ENCODE measurements at regions not wholly inside any gene's neighbourhood (a gene's known extent, or its start where the extent isn't known, plus 50 kb on each side); places are given as distances from the start of the nearest gene placed in this dataset.

GRCh38 chr1:98205291-98206017, 284.6 kb upstream of the DPYD start:
- Histone ChIP-seq H3F3A (ENCODE audit: insufficient read depth, low read length, poor library complexity, severe bottlenecking) (no peaks in the 10 kb centered on the region), H2AFZ (ENCODE audit: low read depth, low read length) (no peak overlapping the region), H4K20me1 (ENCODE audit: insufficient read depth) (no peaks in the 10 kb centered on the region), H3K9me2 (ENCODE audit: insufficient read depth, low read length) (no peaks in the 10 kb centered on the region), H3K27me3 (ENCODE audit: insufficient read depth, low read depth, low read length) (no peaks in the 10 kb centered on the region), H3K4me2 (ENCODE audit: low read length) (no peak overlapping the region), H3K79me2 (replicated peaks; ENCODE audit: insufficient read depth, low read length) (no peaks in the 10 kb centered on the region), H3K27ac (ENCODE audit: low read length) (no peak overlapping the region), H3K9me3 (ENCODE audit: low read length) (no peaks in the 10 kb centered on the region), H3K4me3 (ENCODE audit: low read length) (no peak overlapping the region), H3K9ac (ENCODE audit: low read length) (no peak overlapping the region), H3K36me3 (ENCODE audit: insufficient read depth, low read length) (no peaks in the 10 kb centered on the region)
- TF ChIP-seq EP300 (conservative IDR thresholded peaks at IDR 0.05; ENCODE audit: poor library complexity, severe bottlenecking) (no peak), RAD21 (conservative IDR thresholded peaks at IDR 0.05) (no peak), TAF1 (IDR thresholded peaks at IDR 0.05; ENCODE audit: low read depth) (no peak)

GRCh38 chr1:98203466-98203865, 282.6 kb upstream of the DPYD start:
- Histone ChIP-seq H3K4me2 (ENCODE audit: low read length) (no peak overlapping the region), H3F3A (ENCODE audit: insufficient read depth, low read length, poor library complexity, severe bottlenecking) (no peaks in the 10 kb centered on the region), H3K36me3 (ENCODE audit: insufficient read depth, low read length) (no peaks in the 10 kb centered on the region), H3K27ac (ENCODE audit: low read length) (no peak overlapping the region), H3K9me3 (ENCODE audit: low read length) (no peaks in the 10 kb centered on the region), H3K79me2 (replicated peaks; ENCODE audit: insufficient read depth, low read length) (no peaks in the 10 kb centered on the region), H4K20me1 (ENCODE audit: insufficient read depth) (no peaks in the 10 kb centered on the region), H3K27me3 (ENCODE audit: insufficient read depth, low read depth, low read length) (no peaks in the 10 kb centered on the region), H3K9me2 (ENCODE audit: insufficient read depth, low read length) (no peaks in the 10 kb centered on the region), H3K4me3 (ENCODE audit: low read length) (no peak overlapping the region), H2AFZ (ENCODE audit: low read depth, low read length) (no peak overlapping the region), H3K9ac (ENCODE audit: low read length) (no peak overlapping the region)
- TF ChIP-seq EZH2 (IDR thresholded peaks at IDR 0.05; ENCODE audit: borderline replicate concordance, insufficient read depth, low read length, poor library complexity, severe bottlenecking) (no peak), EP300 (conservative IDR thresholded peaks at IDR 0.05; ENCODE audit: poor library complexity, severe bottlenecking) (no peak), SMC3 (conservative IDR thresholded peaks at IDR 0.05; ENCODE audit: poor library complexity) (no peak), RAD21 (conservative IDR thresholded peaks at IDR 0.05) (no peak), POLR2AphosphoS5 (IDR thresholded peaks at IDR 0.05) (no peak), MXI1 (conservative IDR thresholded peaks at IDR 0.05; ENCODE audit: poor library complexity, severe bottlenecking) (no peak), TAF1 (IDR thresholded peaks at IDR 0.05; ENCODE audit: low read depth) (no peak)
- TF ChIP-seq, protein P1, sequence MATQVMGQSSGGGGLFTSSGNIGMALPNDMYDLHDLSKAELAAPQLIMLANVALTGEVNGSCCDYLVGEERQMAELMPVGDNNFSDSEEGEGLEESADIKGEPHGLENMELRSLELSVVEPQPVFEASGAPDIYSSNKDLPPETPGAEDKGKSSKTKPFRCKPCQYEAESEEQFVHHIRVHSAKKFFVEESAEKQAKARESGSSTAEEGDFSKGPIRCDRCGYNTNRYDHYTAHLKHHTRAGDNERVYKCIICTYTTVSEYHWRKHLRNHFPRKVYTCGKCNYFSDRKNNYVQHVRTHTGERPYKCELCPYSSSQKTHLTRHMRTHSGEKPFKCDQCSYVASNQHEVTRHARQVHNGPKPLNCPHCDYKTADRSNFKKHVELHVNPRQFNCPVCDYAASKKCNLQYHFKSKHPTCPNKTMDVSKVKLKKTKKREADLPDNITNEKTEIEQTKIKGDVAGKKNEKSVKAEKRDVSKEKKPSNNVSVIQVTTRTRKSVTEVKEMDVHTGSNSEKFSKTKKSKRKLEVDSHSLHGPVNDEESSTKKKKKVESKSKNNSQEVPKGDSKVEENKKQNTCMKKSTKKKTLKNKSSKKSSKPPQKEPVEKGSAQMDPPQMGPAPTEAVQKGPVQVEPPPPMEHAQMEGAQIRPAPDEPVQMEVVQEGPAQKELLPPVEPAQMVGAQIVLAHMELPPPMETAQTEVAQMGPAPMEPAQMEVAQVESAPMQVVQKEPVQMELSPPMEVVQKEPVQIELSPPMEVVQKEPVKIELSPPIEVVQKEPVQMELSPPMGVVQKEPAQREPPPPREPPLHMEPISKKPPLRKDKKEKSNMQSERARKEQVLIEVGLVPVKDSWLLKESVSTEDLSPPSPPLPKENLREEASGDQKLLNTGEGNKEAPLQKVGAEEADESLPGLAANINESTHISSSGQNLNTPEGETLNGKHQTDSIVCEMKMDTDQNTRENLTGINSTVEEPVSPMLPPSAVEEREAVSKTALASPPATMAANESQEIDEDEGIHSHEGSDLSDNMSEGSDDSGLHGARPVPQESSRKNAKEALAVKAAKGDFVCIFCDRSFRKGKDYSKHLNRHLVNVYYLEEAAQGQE (IDR thresholded peaks at IDR 0.05; ENCODE audit: borderline replicate concordance), result no peak
- TF ChIP-seq, protein P2, sequence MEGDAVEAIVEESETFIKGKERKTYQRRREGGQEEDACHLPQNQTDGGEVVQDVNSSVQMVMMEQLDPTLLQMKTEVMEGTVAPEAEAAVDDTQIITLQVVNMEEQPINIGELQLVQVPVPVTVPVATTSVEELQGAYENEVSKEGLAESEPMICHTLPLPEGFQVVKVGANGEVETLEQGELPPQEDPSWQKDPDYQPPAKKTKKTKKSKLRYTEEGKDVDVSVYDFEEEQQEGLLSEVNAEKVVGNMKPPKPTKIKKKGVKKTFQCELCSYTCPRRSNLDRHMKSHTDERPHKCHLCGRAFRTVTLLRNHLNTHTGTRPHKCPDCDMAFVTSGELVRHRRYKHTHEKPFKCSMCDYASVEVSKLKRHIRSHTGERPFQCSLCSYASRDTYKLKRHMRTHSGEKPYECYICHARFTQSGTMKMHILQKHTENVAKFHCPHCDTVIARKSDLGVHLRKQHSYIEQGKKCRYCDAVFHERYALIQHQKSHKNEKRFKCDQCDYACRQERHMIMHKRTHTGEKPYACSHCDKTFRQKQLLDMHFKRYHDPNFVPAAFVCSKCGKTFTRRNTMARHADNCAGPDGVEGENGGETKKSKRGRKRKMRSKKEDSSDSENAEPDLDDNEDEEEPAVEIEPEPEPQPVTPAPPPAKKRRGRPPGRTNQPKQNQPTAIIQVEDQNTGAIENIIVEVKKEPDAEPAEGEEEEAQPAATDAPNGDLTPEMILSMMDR (IDR thresholded peaks at IDR 0.05; ENCODE audit: poor library complexity, severe bottlenecking), result no peak
